Neural progenitor cell (in vitro differentiated cells): ENCODE measurements at regions not wholly inside any gene's neighbourhood (a gene's known extent, or its start where the extent isn't known, plus 50 kb on each side); places are given as distances from the start of the nearest gene placed in this dataset.

Experiments used
- DNase-seq: peaks from one replicate; pipeline ENCODE4 v3.0.0-alpha.2; 2016; ENCODE audit warnings: low spot score
- H2AFZ ChIP-seq: fragments of 200-600 bp; sonication (generic); replicated peaks from 2 replicates; pipeline ENCODE4 v1.6.1; 2016; ENCODE audit warnings: antibody characterized with exemption
- H3F3A ChIP-seq: fragments of 200-600 bp; sonication (generic); 2 replicates; pipeline ENCODE4 v1.6.1; 2016; ENCODE audit warnings: antibody characterized with exemption, low read depth
- H3K27ac ChIP-seq: fragments of 200-600 bp; sonication (generic); 2 replicates; pipeline ENCODE4 v1.5.1; 2016; ENCODE audit warnings: mild to moderate bottlenecking
- H3K27me3 ChIP-seq: fragments of 200-600 bp; sonication (generic); 2 replicates; pipeline ENCODE4 v1.6.1; 2016; ENCODE audit warnings: mild to moderate bottlenecking, moderate library complexity
- H3K36me3 ChIP-seq: fragments of 200-600 bp; sonication (generic); 2 replicates; pipeline ENCODE4 v1.5.1; 2016
- H3K4me1 ChIP-seq: fragments of 200-600 bp; sonication (generic); 2 replicates; pipeline ENCODE4 v1.6.1; 2016; ENCODE audit warnings: mixed run types
- H3K4me2 ChIP-seq: fragments of 200-600 bp; sonication (generic); 2 replicates; pipeline ENCODE4 v1.6.1; 2016
- H3K4me3 ChIP-seq: fragments of 200-600 bp; sonication (generic); 2 replicates; pipeline ENCODE4 v1.5.1; 2016
- H3K79me2 ChIP-seq: fragments of 200-600 bp; sonication (generic); 2 replicates; pipeline ENCODE4 v1.6.1; 2016; ENCODE audit warnings: low read depth
- H3K9ac ChIP-seq: fragments of 200-600 bp; sonication (generic); 2 replicates; pipeline ENCODE4 v1.6.1; 2016
- H3K9me3 ChIP-seq: fragments of 200-600 bp; sonication (generic); 2 replicates; pipeline ENCODE4 v1.5.1; 2016; ENCODE audit warnings: low read depth
- H4K20me1 ChIP-seq: fragments of 200-600 bp; sonication (generic); 2 replicates; pipeline ENCODE4 v1.6.1; 2016; ENCODE audit warnings: low read depth
- H3K27ac Mint-ChIP-seq: 3 replicates; pipeline ENCODE4 v1.8.0; 2021; ENCODE audit warnings: mixed read lengths
- H3K27me3 Mint-ChIP-seq: 2 replicates; pipeline ENCODE4 v1.8.0; 2022; ENCODE audit warnings: low read depth, mild to moderate bottlenecking, inconsistent platforms, moderate library complexity, mixed read lengths; ENCODE audit not compliant: insufficient read depth
- H3K36me3 Mint-ChIP-seq: 3 replicates; pipeline ENCODE4 v1.8.0; 2021; ENCODE audit warnings: mixed read lengths
- H3K4me1 Mint-ChIP-seq: 3 replicates; pipeline ENCODE4 v1.8.0; 2021; ENCODE audit warnings: mixed read lengths
- H3K4me3 Mint-ChIP-seq: 3 replicates; pipeline ENCODE4 v1.8.0; 2021; ENCODE audit warnings: mild to moderate bottlenecking, moderate library complexity, mixed read lengths
- H3K9me3 Mint-ChIP-seq: 3 replicates; pipeline ENCODE4 v1.8.0; 2020; ENCODE audit warnings: mixed read lengths
- EZH2 ChIP-seq: fragments of 200-600 bp; sonication (generic); IDR thresholded peaks from 2 replicates; pipeline ENCODE4 v1.6.1; 2017; ENCODE audit warnings: antibody characterized with exemption, mild to moderate bottlenecking, moderate library complexity
- EZH2phosphoT487 ChIP-seq: fragments of 200-600 bp; sonication (generic); IDR thresholded peaks from 2 replicates; pipeline ENCODE4 v1.6.1; 2017; ENCODE audit warnings: antibody characterized with exemption
- TF ChIP-seq, protein P1 (sequence below): fragments of 200-600 bp; sonication (generic); IDR thresholded peaks from 2 replicates; pipeline ENCODE4 v1.5.1; 2017; ENCODE audit warnings: antibody characterized with exemption, mild to moderate bottlenecking

DNA sequence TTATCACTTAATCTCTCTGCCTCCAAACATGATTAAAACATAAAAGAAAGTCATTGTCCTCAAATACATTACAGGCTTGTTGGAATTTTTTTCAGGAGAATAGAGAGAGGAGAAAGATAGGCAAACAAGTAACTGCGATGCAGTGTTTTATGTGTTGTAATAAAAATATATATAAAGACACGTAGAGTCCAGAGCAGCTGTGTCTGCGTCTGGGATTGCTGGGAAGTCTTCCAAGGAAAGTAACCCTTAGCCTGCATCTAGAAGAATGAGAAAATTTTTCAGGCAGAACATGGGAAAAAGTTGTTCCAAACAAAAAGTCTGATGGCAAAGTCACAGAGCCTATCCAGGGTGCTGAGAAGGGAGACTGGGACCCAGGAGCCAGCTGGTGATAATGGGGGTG, 91.8 kb upstream of the ST6GAL2 start:
- no peak for DNase-seq
- no peaks in the 10 kb centered on the region for H3K9me3 Mint-ChIP-seq
- no peaks in the 10 kb centered on the region for H3K4me1 Mint-ChIP-seq
- peaks cover under 1% of the 10 kb centered on the region for H3K27me3 Mint-ChIP-seq
- H2AFZ ChIP-seq = no peak overlapping the region
- no peak overlapping the region for H3K9ac ChIP-seq
- H3K36me3 Mint-ChIP-seq = no peaks in the 10 kb centered on the region
- H3K79me2 ChIP-seq = no peaks in the 10 kb centered on the region
- no peak overlapping the region for H3K27ac ChIP-seq
- H3K36me3 ChIP-seq = no peaks in the 10 kb centered on the region
- no peak overlapping the region for H3K4me2 ChIP-seq
- no peaks in the 10 kb centered on the region for H3F3A ChIP-seq
- H3K4me1 ChIP-seq = no peaks in the 10 kb centered on the region
- H3K27ac Mint-ChIP-seq = no peak overlapping the region
- TF ChIP-seq, protein P1, sequence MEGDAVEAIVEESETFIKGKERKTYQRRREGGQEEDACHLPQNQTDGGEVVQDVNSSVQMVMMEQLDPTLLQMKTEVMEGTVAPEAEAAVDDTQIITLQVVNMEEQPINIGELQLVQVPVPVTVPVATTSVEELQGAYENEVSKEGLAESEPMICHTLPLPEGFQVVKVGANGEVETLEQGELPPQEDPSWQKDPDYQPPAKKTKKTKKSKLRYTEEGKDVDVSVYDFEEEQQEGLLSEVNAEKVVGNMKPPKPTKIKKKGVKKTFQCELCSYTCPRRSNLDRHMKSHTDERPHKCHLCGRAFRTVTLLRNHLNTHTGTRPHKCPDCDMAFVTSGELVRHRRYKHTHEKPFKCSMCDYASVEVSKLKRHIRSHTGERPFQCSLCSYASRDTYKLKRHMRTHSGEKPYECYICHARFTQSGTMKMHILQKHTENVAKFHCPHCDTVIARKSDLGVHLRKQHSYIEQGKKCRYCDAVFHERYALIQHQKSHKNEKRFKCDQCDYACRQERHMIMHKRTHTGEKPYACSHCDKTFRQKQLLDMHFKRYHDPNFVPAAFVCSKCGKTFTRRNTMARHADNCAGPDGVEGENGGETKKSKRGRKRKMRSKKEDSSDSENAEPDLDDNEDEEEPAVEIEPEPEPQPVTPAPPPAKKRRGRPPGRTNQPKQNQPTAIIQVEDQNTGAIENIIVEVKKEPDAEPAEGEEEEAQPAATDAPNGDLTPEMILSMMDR = no peak
- TF ChIP-seq EZH2phosphoT487 = no peak
- no peak for TF ChIP-seq EZH2
- no peak overlapping the region for H3K4me3 Mint-ChIP-seq
- H3K9me3 ChIP-seq = no peaks in the 10 kb centered on the region
- no peak overlapping the region for H3K4me3 ChIP-seq
- H4K20me1 ChIP-seq = no peaks in the 10 kb centered on the region
- no peaks in the 10 kb centered on the region for H3K27me3 ChIP-seq

DNA sequence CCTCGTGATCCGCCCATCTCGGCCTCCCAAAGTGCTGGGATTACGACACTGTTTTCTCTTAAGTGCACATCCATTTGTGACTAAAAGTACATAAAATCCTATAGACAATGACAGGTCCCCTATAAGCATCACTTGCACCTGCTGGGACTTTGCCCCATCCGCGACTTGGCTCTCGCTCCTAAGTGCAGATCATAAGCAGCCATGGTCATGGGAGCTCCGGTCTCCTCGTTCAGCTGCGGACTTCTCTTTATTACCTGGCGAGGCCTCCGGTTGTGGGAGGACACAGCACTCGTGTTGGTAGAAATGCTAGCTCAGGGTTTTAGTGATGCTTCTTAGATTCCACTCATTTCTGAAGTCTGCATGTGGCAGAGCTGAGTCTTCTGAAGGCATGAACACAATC, 92.7 kb upstream of the ST6GAL2 start:
- H3K4me1 Mint-ChIP-seq = no peaks in the 10 kb centered on the region
- no peak overlapping the region for H3K4me2 ChIP-seq
- no peak overlapping the region for H3K4me3 Mint-ChIP-seq
- H3K4me1 ChIP-seq = no peaks in the 10 kb centered on the region
- TF ChIP-seq EZH2phosphoT487 (no peak), EZH2 (no peak)
- TF ChIP-seq, protein P1 = no peak
- no peak for DNase-seq
- no peak overlapping the region for H3K9ac ChIP-seq
- H3K9me3 ChIP-seq = no peaks in the 10 kb centered on the region
- no peaks in the 10 kb centered on the region for H3F3A ChIP-seq
- H2AFZ ChIP-seq = no peak overlapping the region
- H3K27ac Mint-ChIP-seq = no peak overlapping the region
- no peaks in the 10 kb centered on the region for H3K9me3 Mint-ChIP-seq
- H3K36me3 ChIP-seq = no peaks in the 10 kb centered on the region
- H3K36me3 Mint-ChIP-seq = no peaks in the 10 kb centered on the region
- H3K27me3 Mint-ChIP-seq = peaks cover 2% of the 10 kb centered on the region
- no peaks in the 10 kb centered on the region for H3K27me3 ChIP-seq
- H3K27ac ChIP-seq = no peak overlapping the region
- no peaks in the 10 kb centered on the region for H4K20me1 ChIP-seq
- H3K4me3 ChIP-seq = no peak overlapping the region
- no peaks in the 10 kb centered on the region for H3K79me2 ChIP-seq

DNA sequence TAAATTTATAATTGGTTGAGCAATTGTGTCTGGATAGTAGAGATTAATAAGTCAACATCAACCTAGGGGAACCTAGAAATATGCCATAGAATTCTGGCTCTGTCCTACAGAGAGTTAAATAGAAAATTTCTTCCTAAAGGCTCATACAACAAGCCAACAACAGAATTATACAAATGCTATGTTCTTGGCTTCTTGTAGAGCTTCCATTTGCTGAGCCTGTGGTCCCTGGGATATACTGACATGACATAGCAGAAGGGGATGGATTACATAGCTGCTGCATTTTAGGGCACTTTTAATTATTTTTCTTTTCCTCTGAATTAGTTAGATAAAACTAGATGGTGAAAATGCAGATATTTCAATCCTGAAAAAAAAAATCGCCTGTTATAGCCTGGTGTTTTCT, 95.5 kb upstream of the ST6GAL2 start:
- Histone ChIP-seq H3K36me3 (no peaks in the 10 kb centered on the region), H3K4me2 (no peak overlapping the region), H3K9ac (no peak overlapping the region), H3F3A (no peaks in the 10 kb centered on the region), H2AFZ (no peak overlapping the region), H3K27ac (no peak overlapping the region), H3K9me3 (no peaks in the 10 kb centered on the region), H3K27me3 (no peaks in the 10 kb centered on the region), H3K79me2 (no peaks in the 10 kb centered on the region), H3K4me3 (no peak overlapping the region), H3K4me1 (no peaks in the 10 kb centered on the region), H4K20me1 (no peaks in the 10 kb centered on the region)
- H3K27me3 Mint-ChIP-seq = peaks cover 2% of the 10 kb centered on the region
- no peaks in the 10 kb centered on the region for H3K9me3 Mint-ChIP-seq
- TF ChIP-seq EZH2phosphoT487 (no peak), EZH2 (no peak)
- TF ChIP-seq, protein P1 = no peak
- H3K4me1 Mint-ChIP-seq = no peaks in the 10 kb centered on the region
- no peak overlapping the region for H3K4me3 Mint-ChIP-seq
- DNase-seq = no peak
- no peak overlapping the region for H3K27ac Mint-ChIP-seq
- no peaks in the 10 kb centered on the region for H3K36me3 Mint-ChIP-seq

DNA sequence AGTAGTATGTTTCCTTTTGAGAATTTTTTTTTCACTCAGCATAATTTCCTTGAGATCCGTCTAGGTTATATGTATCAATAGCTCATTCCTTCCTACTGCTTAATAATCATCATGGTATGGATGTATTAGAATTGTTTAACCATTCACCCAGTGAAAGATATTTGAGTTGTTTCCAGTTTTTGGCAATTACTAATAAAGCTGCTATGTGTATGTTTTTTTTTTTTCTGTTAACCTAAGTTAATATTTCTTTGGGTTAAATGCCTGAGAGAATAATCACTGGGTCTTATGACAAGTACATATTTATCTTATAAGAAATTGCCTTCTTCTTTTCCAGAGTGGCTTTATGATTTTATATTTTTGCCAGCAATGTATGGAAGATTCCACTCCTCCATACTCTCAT, 96.4 kb upstream of the ST6GAL2 start:
- H4K20me1 ChIP-seq = no peaks in the 10 kb centered on the region
- no peak overlapping the region for H3K4me2 ChIP-seq
- Mint-ChIP-seq H3K4me1 (no peaks in the 10 kb centered on the region), H3K36me3 (no peaks in the 10 kb centered on the region), H3K9me3 (no peaks in the 10 kb centered on the region), H3K4me3 (no peak overlapping the region), H3K27ac (no peak overlapping the region), H3K27me3 (peaks cover 2% of the 10 kb centered on the region)
- no peaks in the 10 kb centered on the region for H3K27me3 ChIP-seq
- DNase-seq = no peak
- no peak overlapping the region for H3K9ac ChIP-seq
- no peaks in the 10 kb centered on the region for H3K79me2 ChIP-seq
- no peak overlapping the region for H3K4me3 ChIP-seq
- no peak overlapping the region for H3K27ac ChIP-seq
- TF ChIP-seq EZH2 = no peak
- TF ChIP-seq, protein P1 = no peak
- no peak for TF ChIP-seq EZH2phosphoT487
- no peak overlapping the region for H2AFZ ChIP-seq
- H3K9me3 ChIP-seq = no peaks in the 10 kb centered on the region
- no peaks in the 10 kb centered on the region for H3F3A ChIP-seq
- no peaks in the 10 kb centered on the region for H3K36me3 ChIP-seq
- H3K4me1 ChIP-seq = no peaks in the 10 kb centered on the region
